22Rv1 (cell line): ENCODE measurements at regions not wholly inside any gene's neighbourhood (a gene's known extent, or its start where the extent isn't known, plus 50 kb on each side); places are given as distances from the start of the nearest gene placed in this dataset.

Source experiments
- ZFX ChIP-seq: fragments of 450-650 bp; IDR thresholded peaks from 2 replicates; pipeline ENCODE4 v1.6.1; 2017; ENCODE audit warnings: antibody characterized with exemption, borderline replicate concordance
- TF ChIP-seq, protein P1 (sequence below): fragments of 450-650 bp; IDR thresholded peaks from 2 replicates; pipeline ENCODE4 v1.5.1; 2017; ENCODE audit warnings: mild to moderate bottlenecking

GRCh38 chr3:116630494-116630893 lies 79.1 kb upstream of the TUSC7 start:
- TF ChIP-seq, protein P1, sequence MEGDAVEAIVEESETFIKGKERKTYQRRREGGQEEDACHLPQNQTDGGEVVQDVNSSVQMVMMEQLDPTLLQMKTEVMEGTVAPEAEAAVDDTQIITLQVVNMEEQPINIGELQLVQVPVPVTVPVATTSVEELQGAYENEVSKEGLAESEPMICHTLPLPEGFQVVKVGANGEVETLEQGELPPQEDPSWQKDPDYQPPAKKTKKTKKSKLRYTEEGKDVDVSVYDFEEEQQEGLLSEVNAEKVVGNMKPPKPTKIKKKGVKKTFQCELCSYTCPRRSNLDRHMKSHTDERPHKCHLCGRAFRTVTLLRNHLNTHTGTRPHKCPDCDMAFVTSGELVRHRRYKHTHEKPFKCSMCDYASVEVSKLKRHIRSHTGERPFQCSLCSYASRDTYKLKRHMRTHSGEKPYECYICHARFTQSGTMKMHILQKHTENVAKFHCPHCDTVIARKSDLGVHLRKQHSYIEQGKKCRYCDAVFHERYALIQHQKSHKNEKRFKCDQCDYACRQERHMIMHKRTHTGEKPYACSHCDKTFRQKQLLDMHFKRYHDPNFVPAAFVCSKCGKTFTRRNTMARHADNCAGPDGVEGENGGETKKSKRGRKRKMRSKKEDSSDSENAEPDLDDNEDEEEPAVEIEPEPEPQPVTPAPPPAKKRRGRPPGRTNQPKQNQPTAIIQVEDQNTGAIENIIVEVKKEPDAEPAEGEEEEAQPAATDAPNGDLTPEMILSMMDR: no peak
- no peak for TF ChIP-seq ZFX
